ENCODE measurements at regions not wholly inside any gene's neighbourhood (a gene's known extent, or its start where the extent isn't known, plus 50 kb on each side); places are given as distances from the start of the nearest gene placed in this dataset.

DNA sequence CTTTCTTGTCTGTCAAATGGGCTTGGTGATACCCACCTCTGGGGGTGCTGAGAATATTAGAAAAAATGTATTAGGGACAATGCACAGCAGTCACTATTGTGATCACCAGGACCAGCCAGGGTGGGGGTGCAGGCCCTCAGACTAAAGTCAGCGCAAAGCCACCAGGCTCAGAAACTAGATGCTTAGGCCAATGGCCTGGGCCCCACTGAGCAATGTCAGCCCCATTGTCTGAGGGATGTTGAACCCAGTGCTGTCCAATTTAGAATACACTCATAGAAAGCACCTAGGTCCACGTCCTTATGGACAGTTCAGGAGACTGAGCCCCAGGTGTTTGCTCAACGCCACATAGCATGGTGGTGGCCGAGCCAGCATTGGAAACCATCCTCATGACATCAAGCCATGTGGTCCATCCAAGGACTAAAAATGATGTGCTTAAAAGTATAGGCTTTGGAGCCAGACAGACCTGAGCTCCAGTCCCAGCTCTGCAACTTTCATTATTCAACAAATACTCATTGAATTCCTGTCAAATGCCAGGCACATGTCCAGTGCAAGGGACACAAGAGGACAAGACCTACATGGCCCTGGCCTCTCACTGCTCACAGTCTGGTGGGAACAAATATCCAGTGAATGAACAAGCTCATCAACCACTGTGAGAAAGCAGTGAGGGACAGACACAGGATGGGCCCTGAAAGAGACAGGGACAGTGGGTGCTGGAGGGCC, 273.8 kb downstream of the MATN1 start:
- no peak for ATAC-seq
- TF ChIP-seq ZNF565 (CRISPR knock-in tag; conservative IDR thresholded peaks at IDR 0.05; ENCODE audit: low read depth): no peak
- TF ChIP-seq ZNF70 (CRISPR knock-in tag; IDR thresholded peaks at IDR 0.05): no peak
- TF ChIP-seq PATZ1 (CRISPR knock-in tag; IDR thresholded peaks at IDR 0.05; ENCODE audit: borderline replicate concordance): no peak
- no peak for TF ChIP-seq ZFP3 (CRISPR knock-in tag; IDR thresholded peaks at IDR 0.05)
- no peak for TF ChIP-seq CSDC2 (CRISPR knock-in tag; IDR thresholded peaks at IDR 0.05)
- TF ChIP-seq PPARA (CRISPR knock-in tag; IDR thresholded peaks at IDR 0.05; ENCODE audit: borderline replicate concordance): no peak

- no peak for ATAC-seq
- TF ChIP-seq ZNF70 (CRISPR knock-in tag; IDR thresholded peaks at IDR 0.05): no peak
- no peak for TF ChIP-seq TCF4 (CRISPR knock-in tag; IDR thresholded peaks at IDR 0.05; ENCODE audit: borderline replicate concordance)
- no peak for TF ChIP-seq RARB (CRISPR knock-in tag; IDR thresholded peaks at IDR 0.05)
- TF ChIP-seq TOX (CRISPR knock-in tag; IDR thresholded peaks at IDR 0.05; ENCODE audit: borderline replicate concordance): no peak
These were observed 274.4 kb downstream of the MATN1 start for GRCh38 chr1:30449003-30449402.

- ATAC-seq: no peak
- TF ChIP-seq ZFP30 (CRISPR knock-in tag; IDR thresholded peaks at IDR 0.05): no peak
- TF ChIP-seq, protein P1, sequence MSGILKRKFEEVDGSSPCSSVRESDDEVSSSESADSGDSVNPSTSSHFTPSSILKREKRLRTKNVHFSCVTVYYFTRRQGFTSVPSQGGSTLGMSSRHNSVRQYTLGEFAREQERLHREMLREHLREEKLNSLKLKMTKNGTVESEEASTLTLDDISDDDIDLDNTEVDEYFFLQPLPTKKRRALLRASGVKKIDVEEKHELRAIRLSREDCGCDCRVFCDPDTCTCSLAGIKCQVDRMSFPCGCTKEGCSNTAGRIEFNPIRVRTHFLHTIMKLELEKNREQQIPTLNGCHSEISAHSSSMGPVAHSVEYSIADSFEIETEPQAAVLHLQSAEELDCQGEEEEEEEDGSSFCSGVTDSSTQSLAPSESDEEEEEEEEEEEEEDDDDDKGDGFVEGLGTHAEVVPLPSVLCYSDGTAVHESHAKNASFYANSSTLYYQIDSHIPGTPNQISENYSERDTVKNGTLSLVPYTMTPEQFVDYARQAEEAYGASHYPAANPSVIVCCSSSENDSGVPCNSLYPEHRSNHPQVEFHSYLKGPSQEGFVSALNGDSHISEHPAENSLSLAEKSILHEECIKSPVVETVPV (CRISPR knock-in tag; IDR thresholded peaks at IDR 0.05): no peak
- no peak for TF ChIP-seq ARNTL (CRISPR knock-in tag; IDR thresholded peaks at IDR 0.05; ENCODE audit: borderline replicate concordance, low read depth)
- no peak for TF ChIP-seq ZFP3 (CRISPR knock-in tag; IDR thresholded peaks at IDR 0.05)
- no peak for TF ChIP-seq BACH2 (CRISPR knock-in tag; IDR thresholded peaks at IDR 0.05; ENCODE audit: borderline replicate concordance)
- no peak for TF ChIP-seq ZNF8 (CRISPR knock-in tag; IDR thresholded peaks at IDR 0.05)
- TF ChIP-seq PPARA (CRISPR knock-in tag; IDR thresholded peaks at IDR 0.05; ENCODE audit: borderline replicate concordance): no peak
- no peak for TF ChIP-seq ZNF70 (CRISPR knock-in tag; IDR thresholded peaks at IDR 0.05)
- no peak for TF ChIP-seq ZNF565 (CRISPR knock-in tag; conservative IDR thresholded peaks at IDR 0.05; ENCODE audit: low read depth)
- no peak for TF ChIP-seq GLIS3 (CRISPR knock-in tag; IDR thresholded peaks at IDR 0.05)
- no peak for TF ChIP-seq ISL1 (CRISPR knock-in tag; IDR thresholded peaks at IDR 0.05)
- TF ChIP-seq PATZ1 (CRISPR knock-in tag; IDR thresholded peaks at IDR 0.05; ENCODE audit: borderline replicate concordance): no peak
- TF ChIP-seq TOX (CRISPR knock-in tag; IDR thresholded peaks at IDR 0.05; ENCODE audit: borderline replicate concordance): no peak
These were observed 275.7 kb downstream of the MATN1 start for GRCh38 chr1:30447701-30448100.

GRCh38 chr1:30447080-30447479, 276.3 kb downstream of the MATN1 start:
- ATAC-seq: no peak
- TF ChIP-seq PPARA (CRISPR knock-in tag; IDR thresholded peaks at IDR 0.05; ENCODE audit: borderline replicate concordance) (no peak), ZNF565 (CRISPR knock-in tag; conservative IDR thresholded peaks at IDR 0.05; ENCODE audit: low read depth) (no peak), ZC3H10 (CRISPR knock-in tag; IDR thresholded peaks at IDR 0.05) (no peak), ARNTL (CRISPR knock-in tag; IDR thresholded peaks at IDR 0.05; ENCODE audit: borderline replicate concordance, low read depth) (no peak), CSDC2 (CRISPR knock-in tag; IDR thresholded peaks at IDR 0.05) (no peak), ZNF70 (CRISPR knock-in tag; IDR thresholded peaks at IDR 0.05) (no peak), CREB5 (CRISPR knock-in tag; IDR thresholded peaks at IDR 0.05; ENCODE audit: low read depth) (no peak), GLIS3 (CRISPR knock-in tag; IDR thresholded peaks at IDR 0.05) (no peak), RARB (CRISPR knock-in tag; IDR thresholded peaks at IDR 0.05) (no peak), TSHZ2 (CRISPR knock-in tag; IDR thresholded peaks at IDR 0.05) (no peak), ISL1 (CRISPR knock-in tag; IDR thresholded peaks at IDR 0.05) (no peak), SNAI2 (CRISPR knock-in tag; IDR thresholded peaks at IDR 0.05) (no peak), ESRRG (CRISPR knock-in tag; IDR thresholded peaks at IDR 0.05) (no peak), ZNF8 (CRISPR knock-in tag; IDR thresholded peaks at IDR 0.05) (no peak), ZFP30 (CRISPR knock-in tag; IDR thresholded peaks at IDR 0.05) (no peak), ZFP3 (CRISPR knock-in tag; IDR thresholded peaks at IDR 0.05) (no peak)
- TF ChIP-seq, protein P1 (CRISPR knock-in tag; IDR thresholded peaks at IDR 0.05): no peak
